NCI-H2171 treated with DMSO at 0.1 percent for 48 hours (cell line): ENCODE measurements at regions not wholly inside any gene's neighbourhood (a gene's known extent, or its start where the extent isn't known, plus 50 kb on each side); places are given as distances from the start of the nearest gene placed in this dataset.
"Not testable (repeated sequence)": the region's sequence is repeated elsewhere in the genome, so short reads cannot be mapped to it uniquely, and the experiment has no call there.

Experiments
- DNase-seq: peaks from one replicate; lab custom pipeline; 2025; lab: John Stamatoyannopoulos, UW

GRCh38 chr16:86716649-86717048, 138.3 kb downstream of the FOXL1 start:
- no peak for DNase-seq

- DNase-seq: no peak
Measured at GRCh38 chr16:86718118-86718517, 139.8 kb downstream of the FOXL1 start.

- DNase-seq: no peak
Measured at GRCh38 chr16:86722970-86723369, 144.6 kb downstream of the FOXL1 start.

- DNase-seq: no peak
Measured at GRCh38 chr16:86723689-86724088, 145.3 kb downstream of the FOXL1 start.

- no peak for DNase-seq
Measured at GRCh38 chr16:86725401-86725800, 147.1 kb downstream of the FOXL1 start.

- no peak for DNase-seq
Measured at GRCh38 chr16:86726340-86726739, 148.0 kb downstream of the FOXL1 start.

GRCh38 chr16:86727131-86727530, 148.8 kb downstream of the FOXL1 start:
- no peak for DNase-seq

GRCh38 chr16:86727632-86728031, 149.3 kb downstream of the FOXL1 start:
- no peak for DNase-seq

GRCh38 chr16:86729686-86730085, 151.3 kb downstream of the FOXL1 start:
- DNase-seq: no peak

- DNase-seq: no peak
Measured at GRCh38 chr16:86730086-86730485, 151.7 kb downstream of the FOXL1 start.

GRCh38 chr16:86730597-86730996, 152.2 kb downstream of the FOXL1 start:
- no peak for DNase-seq

GRCh38 chr16:86732621-86733295, 154.4 kb downstream of the FOXL1 start:
- DNase-seq: no peak

- no peak for DNase-seq
Measured at GRCh38 chr16:86733546-86734254, 155.4 kb downstream of the FOXL1 start.

GRCh38 chr16:86734543-86735460, 156.5 kb downstream of the FOXL1 start:
- no peak for DNase-seq

- DNase-seq: peak; percentile 68
Measured at GRCh38 chr16:86735727-86736126, 157.4 kb downstream of the FOXL1 start.

- no peak for DNase-seq
Measured at GRCh38 chr16:86736502-86736901, 158.2 kb downstream of the FOXL1 start.

GRCh38 chr16:86737083-86737482, 158.7 kb downstream of the FOXL1 start:
- DNase-seq: no peak

GRCh38 chr16:86738322-86738721, 160.0 kb downstream of the FOXL1 start:
- not testable (repeated sequence) for DNase-seq

GRCh38 chr16:86739178-86739577, 160.8 kb downstream of the FOXL1 start:
- no peak for DNase-seq

- DNase-seq: no peak
Measured at GRCh38 chr16:86739808-86740207, 161.5 kb downstream of the FOXL1 start.

GRCh38 chr16:86740298-86740697, 161.9 kb downstream of the FOXL1 start:
- no peak for DNase-seq

GRCh38 chr16:86740906-86741799, 162.8 kb downstream of the FOXL1 start:
- no peak for DNase-seq
